Panc1 (cell line): ENCODE measurements at regions not wholly inside any gene's neighbourhood (a gene's known extent, or its start where the extent isn't known, plus 50 kb on each side); places are given as distances from the start of the nearest gene placed in this dataset.

Source experiments
- ATAC-seq: fragments of 200-7000 bp; cut with Tn5 transposase; 2 replicates; pipeline ENCODE4 v1.9.1; 2020; ENCODE audit warnings: mild to moderate bottlenecking, moderate library complexity
- BruUV-seq: library from RNA; stranded (reverse); fragments of 400-500 nt; replicated peaks from 2 replicates; lab custom pipeline; 2021; lab: Mats Ljungman, UMichigan
- CTCF ChIA-PET: fragments of 300-600 bp; sonication (Branson Sonifier 250); formaldehyde crosslinking; loops from one replicate; lab custom pipeline; 2022; ENCODE audit warnings: antibody characterized with exemption; lab: Charles Lee
- POLR2A ChIA-PET: fragments of 300-600 bp; sonication (Branson Sonifier 250); formaldehyde crosslinking; loops from one replicate; lab custom pipeline; 2022; ENCODE audit warnings: antibody characterized with exemption; lab: Charles Lee
- DNase-seq: peaks from one replicate; pipeline ENCODE4 v3.0.0-alpha.2; 2010; ENCODE audit warnings: low read depth, low spot score
- H3K27ac ChIP-seq: 2 replicates; pipeline ENCODE4 v1.5.1; 2011; ENCODE audit warnings: mild to moderate bottlenecking, low read length, inconsistent platforms
- H3K27me3 ChIP-seq: fragments of 200-500 bp; sonication (Bioruptor generic); 2 replicates; pipeline ENCODE4 v1.6.0; 2014; ENCODE audit warnings: low read length, inconsistent platforms; ENCODE audit not compliant: control insufficient read depth, insufficient read depth
- H3K36me3 ChIP-seq: fragments of 200-500 bp; sonication (Bioruptor generic); 2 replicates; pipeline ENCODE4 v1.5.1; 2014; ENCODE audit warnings: inconsistent platforms, mild to moderate bottlenecking, low read length, moderate library complexity; ENCODE audit not compliant: control insufficient read depth, insufficient read depth
- H3K4me1 ChIP-seq: 2 replicates; pipeline ENCODE4 v1.5.1; 2011; ENCODE audit warnings: inconsistent platforms, mild to moderate bottlenecking, low read length, moderate library complexity; ENCODE audit not compliant: control insufficient read depth, insufficient read depth
- H3K4me3 ChIP-seq, 2 experiments: 2 replicates each; pipeline ENCODE4 v1.5.1; 2011 to 2012; ENCODE audit warnings: low read depth in 2 of 2, low read length in 2 of 2, mild to moderate bottlenecking in 2 of 2, inconsistent platforms in 1 of 2, moderate library complexity in 1 of 2
- H3K9me3 ChIP-seq: fragments of 200-500 bp; sonication (Bioruptor generic); 2 replicates; pipeline ENCODE4 v1.5.1; 2014; ENCODE audit warnings: low read depth, mild to moderate bottlenecking, inconsistent platforms, low read length, moderate library complexity; ENCODE audit not compliant: control insufficient read depth, insufficient read depth
- CTCF ChIP-seq: fragments of 450-650 bp; IDR thresholded peaks from 2 replicates; pipeline ENCODE4 v1.5.1; 2017; ENCODE audit warnings: mild to moderate bottlenecking
- POLR2AphosphoS5 ChIP-seq: IDR thresholded peaks from 2 replicates; pipeline ENCODE4 v1.6.1; 2012; ENCODE audit warnings: mild to moderate bottlenecking, low read depth, low read length, moderate library complexity
- REST ChIP-seq, 2 experiments: IDR thresholded peaks; 2 replicates each; pipeline ENCODE4 v1.6.1; 2011 to 2012; ENCODE audit warnings: low read depth in 2 of 2, control low read depth in 1 of 2, low read length in 1 of 2, mild to moderate bottlenecking in 1 of 2, moderate library complexity in 1 of 2; ENCODE audit not compliant: insufficient read depth in 1 of 2
- SIN3A ChIP-seq: IDR thresholded peaks from 2 replicates; pipeline ENCODE4 v1.6.1; 2012; ENCODE audit warnings: low read depth, mild to moderate bottlenecking, low read length, moderate library complexity, borderline replicate concordance; ENCODE audit not compliant: insufficient read depth
- TCF7L2 ChIP-seq: IDR thresholded peaks from 2 replicates; pipeline ENCODE4 v1.6.1; 2011; ENCODE audit warnings: mild to moderate bottlenecking, low read depth, low read length, inconsistent platforms
- in situ Hi-C: cut with HindIII; loops from 2 replicates; pipeline ENCODE4 v1.10.0; 2016; ENCODE audit warnings: low sequenced_read_pairs, low pct_unique_long_range_greater_than_20kb
- intact Hi-C: fragments of 100-400 bp; cut with micrococcal nuclease; formaldehyde crosslinking; loops from one replicate; pipeline ENCODE4 v1.10.0; 2022; ENCODE audit not compliant: unreplicated experiment

GRCh38 chrX:40320819-40321218 is 223.1 kb upstream of the BCOR start:
- Histone ChIP-seq H3K27ac (no peak overlapping the region), H3K4me3 (no peak overlapping the region), H3K9me3 (no peaks in the 10 kb centered on the region), H3K4me1 (no peaks in the 10 kb centered on the region), H3K36me3 (no peaks in the 10 kb centered on the region), H3K27me3 (no peaks in the 10 kb centered on the region)
- POLR2A ChIA-PET, result no interaction called here
- no TSS peak for BruUV-seq
- intact Hi-C loops (no loop called here), in situ Hi-C loops (no loop called here)
- no peak for DNase-seq
- no peak for ATAC-seq
- CTCF ChIA-PET, result no interaction called here
- TF ChIP-seq SIN3A (no peak), CTCF (no peak), POLR2AphosphoS5 (no peak), REST (IDR thresholded peaks at IDR 0.05; ENCODE audit: insufficient read depth in 1 of 2, low read depth in 2 of 2, low read length in 1 of 2) (no peak), TCF7L2 (no peak)

- Histone ChIP-seq H3K27ac (no peak overlapping the region), H3K27me3 (no peaks in the 10 kb centered on the region), H3K36me3 (no peaks in the 10 kb centered on the region), H3K9me3 (no peaks in the 10 kb centered on the region), H3K4me1 (no peaks in the 10 kb centered on the region), H3K4me3 (no peak overlapping the region)
- no peak for ATAC-seq
- intact Hi-C loops (no loop called here), in situ Hi-C loops (no loop called here)
- BruUV-seq, result no TSS peak
- no peak for TF ChIP-seq CTCF
- ChIA-PET CTCF (interaction anchor here (0.8 kb wide), 1 partner anchor 52 kb away, joined by 3 read pairs; no protein-coding TSS in a partner anchor), POLR2A (no interaction called here)
- DNase-seq, result no peak
These were observed 221.0 kb upstream of the BCOR start for GRCh38 chrX:40318801-40319200.

GRCh38 chrX:40318076-40318475 is 220.3 kb upstream of the BCOR start:
- Histone ChIP-seq H3K9me3 (no peaks in the 10 kb centered on the region), H3K4me1 (no peaks in the 10 kb centered on the region), H3K27ac (no peak overlapping the region), H3K27me3 (no peaks in the 10 kb centered on the region), H3K36me3 (no peaks in the 10 kb centered on the region), H3K4me3 (no peak overlapping the region)
- in situ Hi-C loops (no loop called here), intact Hi-C loops (no loop called here)
- no TSS peak for BruUV-seq
- TF ChIP-seq POLR2AphosphoS5 (no peak), TCF7L2 (no peak), CTCF (no peak), REST (IDR thresholded peaks at IDR 0.05; ENCODE audit: insufficient read depth in 1 of 2, low read depth in 2 of 2, low read length in 1 of 2) (no peak), SIN3A (no peak)
- ATAC-seq, result no peak
- ChIA-PET CTCF (no interaction called here), POLR2A (no interaction called here)
- no peak for DNase-seq
